HepG2 (cell line): ENCODE measurements at regions not wholly inside any gene's neighbourhood (a gene's known extent, or its start where the extent isn't known, plus 50 kb on each side); places are given as distances from the start of the nearest gene placed in this dataset.

Experiments used
- PLRG1 ChIP-seq: fragments of 450-650 bp; conservative IDR thresholded peaks from 2 replicates; pipeline ENCODE4 v1.6.1; 2016
- SRSF9 ChIP-seq: fragments of 200-400 bp; formaldehyde crosslinking; IDR thresholded peaks from 2 replicates; pipeline ENCODE4 v1.6.1; 2018; ENCODE audit warnings: borderline replicate concordance, mild to moderate bottlenecking, low read depth, low read length; ENCODE audit not compliant: insufficient read depth, poor library complexity, severe bottlenecking
- ZNF775 ChIP-seq: sonication (generic); formaldehyde crosslinking; IDR thresholded peaks from 2 replicates; pipeline ENCODE4 v1.4.0; 2020; ENCODE audit warnings: missing genetic modification reagents, mild to moderate bottlenecking, moderate library complexity, borderline replicate concordance
- TF ChIP-seq, protein P1 (sequence below): IDR thresholded peaks from 2 replicates; pipeline ENCODE4 v1.6.1; 2018; ENCODE audit warnings: missing genetic modification reagents, mild to moderate bottlenecking, missing compliant biosample characterization
- TF ChIP-seq, protein P2 (sequence below): sonication (generic); formaldehyde crosslinking; IDR thresholded peaks from 2 replicates; pipeline ENCODE4 v1.5.0; 2020; ENCODE audit warnings: mild to moderate bottlenecking, missing genetic modification reagents, moderate library complexity
- TF ChIP-seq, protein P3 (sequence below): sonication (generic); formaldehyde crosslinking; IDR thresholded peaks from 2 replicates; pipeline ENCODE4 v1.5.1; 2020; ENCODE audit warnings: missing genetic modification reagents, mild to moderate bottlenecking, borderline replicate concordance

DNA sequence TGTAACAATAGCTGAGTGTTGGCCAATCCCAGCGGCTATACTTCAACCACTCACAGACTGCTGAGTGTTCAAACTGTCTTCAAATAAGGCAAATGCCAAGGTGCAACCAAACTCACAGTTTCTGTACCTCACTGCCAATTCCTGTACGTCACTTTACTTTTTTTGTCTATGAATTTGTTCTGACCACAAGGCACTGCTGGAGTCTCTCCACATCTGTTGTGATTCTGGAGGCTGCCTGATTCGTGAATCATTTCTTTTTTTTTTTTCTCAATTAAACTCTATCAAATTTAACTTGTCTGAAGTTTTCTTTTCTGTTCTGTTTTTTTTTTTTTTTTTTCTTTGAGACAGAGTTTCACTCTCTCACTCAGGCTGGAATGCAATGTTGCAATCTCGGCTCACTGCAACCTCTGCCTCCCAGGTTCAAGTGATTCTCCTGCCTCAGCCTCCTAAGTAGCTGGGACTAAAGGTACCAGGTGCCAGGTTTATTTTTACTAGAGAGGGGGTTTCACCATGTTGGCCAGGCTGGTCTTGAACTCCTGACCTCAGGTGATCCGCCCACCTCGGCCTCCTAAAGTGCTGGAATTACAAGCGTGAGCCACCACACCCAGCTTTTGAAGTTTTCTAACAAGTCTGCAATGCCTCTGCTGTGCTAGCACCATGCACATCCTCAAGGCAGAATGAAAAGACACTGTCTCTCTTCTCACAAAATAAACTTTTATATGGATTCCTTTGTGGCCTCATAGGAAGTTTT, 401.7 kb downstream of the IRS2 start:
- TF ChIP-seq, protein P1, sequence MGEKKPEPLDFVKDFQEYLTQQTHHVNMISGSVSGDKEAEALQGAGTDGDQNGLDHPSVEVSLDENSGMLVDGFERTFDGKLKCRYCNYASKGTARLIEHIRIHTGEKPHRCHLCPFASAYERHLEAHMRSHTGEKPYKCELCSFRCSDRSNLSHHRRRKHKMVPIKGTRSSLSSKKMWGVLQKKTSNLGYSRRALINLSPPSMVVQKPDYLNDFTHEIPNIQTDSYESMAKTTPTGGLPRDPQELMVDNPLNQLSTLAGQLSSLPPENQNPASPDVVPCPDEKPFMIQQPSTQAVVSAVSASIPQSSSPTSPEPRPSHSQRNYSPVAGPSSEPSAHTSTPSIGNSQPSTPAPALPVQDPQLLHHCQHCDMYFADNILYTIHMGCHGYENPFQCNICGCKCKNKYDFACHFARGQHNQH (CRISPR knock-in tag), result no peak
- TF ChIP-seq, protein P2, sequence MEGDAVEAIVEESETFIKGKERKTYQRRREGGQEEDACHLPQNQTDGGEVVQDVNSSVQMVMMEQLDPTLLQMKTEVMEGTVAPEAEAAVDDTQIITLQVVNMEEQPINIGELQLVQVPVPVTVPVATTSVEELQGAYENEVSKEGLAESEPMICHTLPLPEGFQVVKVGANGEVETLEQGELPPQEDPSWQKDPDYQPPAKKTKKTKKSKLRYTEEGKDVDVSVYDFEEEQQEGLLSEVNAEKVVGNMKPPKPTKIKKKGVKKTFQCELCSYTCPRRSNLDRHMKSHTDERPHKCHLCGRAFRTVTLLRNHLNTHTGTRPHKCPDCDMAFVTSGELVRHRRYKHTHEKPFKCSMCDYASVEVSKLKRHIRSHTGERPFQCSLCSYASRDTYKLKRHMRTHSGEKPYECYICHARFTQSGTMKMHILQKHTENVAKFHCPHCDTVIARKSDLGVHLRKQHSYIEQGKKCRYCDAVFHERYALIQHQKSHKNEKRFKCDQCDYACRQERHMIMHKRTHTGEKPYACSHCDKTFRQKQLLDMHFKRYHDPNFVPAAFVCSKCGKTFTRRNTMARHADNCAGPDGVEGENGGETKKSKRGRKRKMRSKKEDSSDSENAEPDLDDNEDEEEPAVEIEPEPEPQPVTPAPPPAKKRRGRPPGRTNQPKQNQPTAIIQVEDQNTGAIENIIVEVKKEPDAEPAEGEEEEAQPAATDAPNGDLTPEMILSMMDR (CRISPR knock-in tag), result no peak
- TF ChIP-seq PLRG1, result no peak
- no peak for TF ChIP-seq ZNF775 (CRISPR knock-in tag)
- TF ChIP-seq, protein P3, sequence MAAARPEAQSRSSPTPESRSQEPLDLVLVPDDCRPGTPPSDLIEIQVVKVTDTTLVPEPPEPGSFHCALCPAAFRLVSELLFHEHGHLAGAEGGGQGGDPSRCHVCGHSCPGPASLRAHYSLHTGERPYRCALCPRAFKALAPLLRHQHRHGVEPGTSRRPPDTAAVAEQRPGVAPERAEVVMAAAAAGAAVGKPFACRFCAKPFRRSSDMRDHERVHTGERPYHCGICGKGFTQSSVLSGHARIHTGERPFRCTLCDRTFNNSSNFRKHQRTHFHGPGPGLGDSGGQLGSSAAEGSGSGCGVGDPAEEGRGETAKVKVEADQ (CRISPR knock-in tag), result no peak
- no peak for TF ChIP-seq SRSF9
